GM18907 (cell line): ENCODE measurements at regions not wholly inside any gene's neighbourhood (a gene's known extent, or its start where the extent isn't known, plus 50 kb on each side); places are given as distances from the start of the nearest gene placed in this dataset.
"Not testable (repeated sequence)": the region's sequence is repeated elsewhere in the genome, so short reads cannot be mapped to it uniquely, and the experiment has no call there.

Experiments
- ATAC-seq: cut with Tn5 transposase; IDR thresholded peaks from one replicate; pipeline ENCODE4 v1.9.1; 2021; ENCODE audit warnings: mild to moderate bottlenecking, moderate library complexity; ENCODE audit not compliant: unreplicated experiment

GRCh38 chr5:143947313-143947712 is 135.4 kb downstream of the HMHB1 start:
- no peak for ATAC-seq

- no peak for ATAC-seq
Observed at GRCh38 chr5:143952809-143953208, 140.8 kb downstream of the HMHB1 start.

GRCh38 chr5:143953851-143954250 is 141.9 kb downstream of the HMHB1 start:
- ATAC-seq, result no peak

- ATAC-seq, result no peak
Observed at GRCh38 chr5:143955141-143955540, 143.2 kb downstream of the HMHB1 start.

GRCh38 chr5:143957455-143957854 is 145.5 kb downstream of the HMHB1 start:
- ATAC-seq, result no peak

GRCh38 chr5:143962201-143962600 is 150.2 kb downstream of the HMHB1 start:
- ATAC-seq, result no peak

GRCh38 chr5:143964919-143965318 is 153.0 kb downstream of the HMHB1 start:
- no peak for ATAC-seq

GRCh38 chr5:143966280-143966679 is 154.3 kb downstream of the HMHB1 start:
- ATAC-seq, result no peak

- peak; percentile 85 for ATAC-seq
Observed at GRCh38 chr5:143968071-143968878, 156.3 kb downstream of the HMHB1 start.

GRCh38 chr5:143970159-143970558 is 158.2 kb downstream of the HMHB1 start:
- no peak for ATAC-seq

GRCh38 chr5:143972068-143972467 is 160.1 kb downstream of the HMHB1 start:
- ATAC-seq, result no peak

GRCh38 chr5:143976055-143976454 is 164.1 kb downstream of the HMHB1 start:
- no peak for ATAC-seq

GRCh38 chr5:143977891-143978461 is 166.0 kb downstream of the HMHB1 start:
- ATAC-seq, result no peak

- ATAC-seq, result peak; percentile 80
Observed at GRCh38 chr5:143979044-143979690, 167.2 kb downstream of the HMHB1 start.

- no peak for ATAC-seq
Observed at GRCh38 chr5:143980506-143980905, 168.5 kb downstream of the HMHB1 start.

- not testable (repeated sequence) for ATAC-seq
Observed at GRCh38 chr5:143982957-143983356, 171.0 kb downstream of the HMHB1 start.

- no peak for ATAC-seq
Observed at GRCh38 chr5:143985832-143986515, 174.0 kb downstream of the HMHB1 start.

GRCh38 chr5:143986516-143987212 is 174.7 kb downstream of the HMHB1 start:
- ATAC-seq, result no peak

- no peak for ATAC-seq
Observed at GRCh38 chr5:143987264-143987663, 175.3 kb downstream of the HMHB1 start.

- ATAC-seq, result peak; percentile 81
Observed at GRCh38 chr5:143987751-143988560, 176.0 kb downstream of the HMHB1 start.
